H1 (cell line): ENCODE measurements at regions not wholly inside any gene's neighbourhood (a gene's known extent, or its start where the extent isn't known, plus 50 kb on each side); places are given as distances from the start of the nearest gene placed in this dataset.

ENCODE experiments used
- CTCF ChIA-PET: fragments of 300-600 bp; sonication (Branson Sonifier 250); formaldehyde crosslinking; loops from one replicate; lab custom pipeline; 2021; ENCODE audit not compliant: partially characterized antibody; lab: Charles Lee
- POLR2A ChIA-PET: fragments of 300-600 bp; sonication (Branson Sonifier 250); formaldehyde crosslinking; loops from one replicate; lab custom pipeline; 2021; ENCODE audit warnings: inconsistent platforms; ENCODE audit not compliant: partially characterized antibody; lab: Charles Lee
- DNase-seq, 2 experiments: peaks; one replicate each; pipeline versions ENCODE4 v3.0.0 to v3.0.0-alpha.2; 2010 to 2022; ENCODE audit warnings: low spot score in 2 of 2, low read depth in 1 of 2, mixed read lengths in 1 of 2
- FAIRE-seq: peaks from 2 replicates; lab custom pipeline; 2011; peaks lifted over from hg19 to GRCh38; lab: Jason Lieb, UNC
- H2AFZ ChIP-seq: 2 replicates; pipeline ENCODE4 v1.8.1; 2012; ENCODE audit warnings: low read length, inconsistent platforms
- H2AK5ac ChIP-seq: 2 replicates; pipeline ENCODE4 v1.6.1; 2013; ENCODE audit warnings: low read depth, low read length
- H2BK120ac ChIP-seq: replicated peaks from 2 replicates; pipeline ENCODE3; 2013; ENCODE audit warnings: low read depth, low read length, inconsistent platforms
- H2BK12ac ChIP-seq: 2 replicates; pipeline ENCODE4 v1.6.1; 2013; ENCODE audit warnings: low read depth, low read length
- H2BK15ac ChIP-seq: 2 replicates; pipeline ENCODE4 v1.6.1; 2013; ENCODE audit warnings: low read length
- H2BK20ac ChIP-seq: 2 replicates; pipeline ENCODE4 v1.6.1; 2013; ENCODE audit warnings: low read length
- H2BK5ac ChIP-seq: 2 replicates; pipeline ENCODE4 v1.6.1; 2013; ENCODE audit warnings: low read depth, low read length
- H3K14ac ChIP-seq: 2 replicates; pipeline ENCODE4 v1.6.1; 2013; ENCODE audit warnings: inconsistent platforms; ENCODE audit not compliant: insufficient read length
- H3K18ac ChIP-seq: 2 replicates; pipeline ENCODE4 v1.6.1; 2013; ENCODE audit warnings: low read length; ENCODE audit errors: extremely low read depth
- H3K23ac ChIP-seq: 2 replicates; pipeline ENCODE4 v1.6.1; 2013; ENCODE audit warnings: inconsistent platforms; ENCODE audit not compliant: insufficient read length
- H3K23me2 ChIP-seq: 2 replicates; pipeline ENCODE4 v1.6.1; 2013; ENCODE audit warnings: low read depth, low read length
- H3K27ac ChIP-seq: 2 replicates; pipeline ENCODE4 v1.6.1; 2011; ENCODE audit warnings: low read depth, low read length, inconsistent platforms
- H3K27me3 ChIP-seq, 4 experiments: replicated peaks in 1 of 4; 1 replicate in 1 of 4; 2 replicates in 3 of 4; pipeline versions ENCODE4 v1.6.1 to v1.8.1; 2011 to 2013; ENCODE audit warnings: low read length in 3 of 4, mild to moderate bottlenecking in 3 of 4, inconsistent platforms in 2 of 4, mixed read lengths in 2 of 4, moderate library complexity in 1 of 4; ENCODE audit not compliant: control insufficient read depth in 3 of 4, insufficient read depth in 3 of 4; ENCODE audit errors: extremely low read depth in 1 of 4
- H3K36me3 ChIP-seq, 4 experiments: 2 replicates each; pipeline versions ENCODE4 v1.6.1 to v1.8.1; 2011 to 2013; ENCODE audit warnings: mild to moderate bottlenecking in 4 of 4, low read length in 3 of 4, moderate library complexity in 2 of 4, control low read depth in 1 of 4, inconsistent platforms in 1 of 4; ENCODE audit not compliant: insufficient read depth in 4 of 4, control insufficient read depth in 2 of 4
- H3K4ac ChIP-seq: replicated peaks from 2 replicates; pipeline ENCODE3; 2013; ENCODE audit warnings: low read length, low read depth, mixed read lengths, inconsistent platforms; ENCODE audit not compliant: insufficient read length
- H3K4me1 ChIP-seq, 4 experiments: replicated peaks in 1 of 4; 1 replicate in 1 of 4; 2 replicates in 3 of 4; pipeline versions ENCODE4 v1.6.1 to v1.8.1; 2011 to 2013; ENCODE audit warnings: low read length in 3 of 4, inconsistent platforms in 2 of 4, mixed read lengths in 1 of 4; ENCODE audit not compliant: insufficient read depth in 4 of 4, control insufficient read depth in 3 of 4
- H3K4me2 ChIP-seq, 2 experiments: 2 replicates each; pipeline versions ENCODE4 v1.6.1 to v1.8.1; 2011 to 2013; ENCODE audit warnings: low read depth in 2 of 2, low read length in 2 of 2, control low read depth in 1 of 2, inconsistent platforms in 1 of 2, mild to moderate bottlenecking in 1 of 2; ENCODE audit not compliant: insufficient read depth in 1 of 2
- H3K4me3 ChIP-seq, 4 experiments: fragments of 200-600, 300-600 bp in 1 of 4; sonication (generic), shearing (Covaris generic), sonication (Bioruptor Twin) in 1 of 4; 2 replicates each; pipeline versions ENCODE4 v1.5.1 to v1.8.1; 2011 to 2016; ENCODE audit warnings: low read length in 4 of 4, low read depth in 3 of 4, control low read depth in 2 of 4, inconsistent platforms in 2 of 4, mild to moderate bottlenecking in 2 of 4, mixed read lengths in 1 of 4, moderate library complexity in 1 of 4; ENCODE audit not compliant: insufficient read depth in 2 of 4; ENCODE audit errors: extremely low read depth in 1 of 4
- H3K56ac ChIP-seq: replicated peaks from 2 replicates; pipeline ENCODE3; 2013; ENCODE audit warnings: low read depth, mild to moderate bottlenecking, mixed read lengths, low read length, inconsistent platforms; ENCODE audit not compliant: insufficient read length
- H3K79me1 ChIP-seq: 2 replicates; pipeline ENCODE4 v1.6.1; 2013; ENCODE audit warnings: low read depth, low read length, control low read depth
- H3K79me2 ChIP-seq, 2 experiments: 2 replicates each; pipeline versions ENCODE4 v1.6.1 to v1.8.1; 2012 to 2013; ENCODE audit warnings: low read length in 2 of 2, mild to moderate bottlenecking in 2 of 2, inconsistent platforms in 1 of 2; ENCODE audit not compliant: insufficient read depth in 2 of 2, control insufficient read depth in 1 of 2
- H3K9ac ChIP-seq, 4 experiments: replicated peaks in 1 of 4; 1 replicate in 1 of 4; 2 replicates in 3 of 4; pipeline versions ENCODE4 v1.6.1 to v1.8.1; 2011 to 2013; ENCODE audit warnings: low read depth in 3 of 4, low read length in 3 of 4, control low read depth in 2 of 4, mild to moderate bottlenecking in 2 of 4, moderate library complexity in 2 of 4, inconsistent platforms in 1 of 4; ENCODE audit errors: extremely low read depth in 1 of 4
- H3K9me3 ChIP-seq, 2 experiments: 2 replicates each; pipeline versions ENCODE4 v1.6.1 to v1.8.1; 2012 to 2013; ENCODE audit warnings: mild to moderate bottlenecking in 2 of 2, moderate library complexity in 2 of 2, control low read depth in 1 of 2, inconsistent platforms in 1 of 2, low read depth in 1 of 2, low read length in 1 of 2, mixed read lengths in 1 of 2; ENCODE audit not compliant: insufficient read depth in 2 of 2
- H4K20me1 ChIP-seq, 2 experiments: replicated peaks in 1 of 2; 2 replicates each; pipeline versions ENCODE3 to v1.8.1; 2011 to 2013; ENCODE audit warnings: inconsistent platforms in 2 of 2, low read length in 2 of 2, mild to moderate bottlenecking in 1 of 2; ENCODE audit not compliant: insufficient read depth in 2 of 2, control insufficient read depth in 1 of 2
- H4K5ac ChIP-seq: 2 replicates; pipeline ENCODE4 v1.6.1; 2013; ENCODE audit warnings: low read length, low read depth, mixed read lengths, inconsistent platforms; ENCODE audit not compliant: insufficient read length
- H4K8ac ChIP-seq: 2 replicates; pipeline ENCODE4 v1.8.0; 2013; ENCODE audit warnings: mild to moderate bottlenecking, moderate library complexity, low read length, inconsistent platforms; ENCODE audit not compliant: insufficient read depth; ENCODE audit errors: extremely low read depth
- H4K91ac ChIP-seq: replicated peaks from 2 replicates; pipeline ENCODE3; 2013; ENCODE audit warnings: low read length, mixed read lengths, inconsistent platforms; ENCODE audit not compliant: insufficient read length
- SIX5 ChIP-seq: IDR thresholded peaks from 2 replicates; pipeline ENCODE4 v1.6.1; 2011; ENCODE audit warnings: mild to moderate bottlenecking, low read depth, low read length
- WGBS, 2 experiments: shearing (Covaris generic) in 1 of 2; methylation state at CpG; one replicate each; pipeline versions ENCODE4 v1.1.6 to v1.1.7; 2013 to 2015; ENCODE audit warnings: low lambda C conversion rate in 2 of 2, mixed read lengths in 2 of 2, inconsistent platforms in 1 of 2, low coverage in 1 of 2, missing lambda C conversion rate in 1 of 2; ENCODE audit not compliant: insufficient replicate concordance in 2 of 2, insufficient coverage in 1 of 2, insufficient read length in 1 of 2; ENCODE audit errors: extremely low coverage in 1 of 2, missing lambda C conversion rate in 1 of 2; 5-methylcytosine and 5-hydroxymethylcytosine counted together

DNA sequence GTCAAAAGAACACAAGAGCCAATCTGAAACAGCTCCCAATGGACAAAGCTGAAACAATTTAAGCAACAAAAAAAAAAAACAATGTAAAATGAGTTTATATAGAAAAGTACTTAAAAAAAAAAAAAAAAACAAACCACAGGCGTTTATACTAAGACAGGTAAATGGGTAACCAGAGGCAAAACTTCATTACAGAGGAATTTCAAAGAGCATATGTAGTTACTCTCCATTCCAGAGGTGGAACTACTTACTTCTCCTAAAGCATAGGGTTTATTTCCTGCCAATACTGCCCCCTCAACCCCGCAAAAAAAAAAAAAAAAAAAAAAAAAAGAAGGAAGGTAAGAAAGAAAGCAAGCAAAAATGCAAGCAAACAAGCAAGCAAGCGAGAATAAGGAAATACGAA lies 132.9 kb downstream of the LIG4 start:
- CTCF ChIA-PET, result interaction anchor here (0.7 kb wide), 1 partner anchor 73 kb away, joined by 3 read pairs; no protein-coding TSS in a partner anchor
- H3K4me1 ChIP-seq, result peaks cover 0 to 3% (median 0%) of the 10 kb centered on the region in 4 experiments; a peak in 2 of 7 replicates
- H3K23me2 ChIP-seq, result no peaks in the 10 kb centered on the region
- H2BK20ac ChIP-seq, result no peak overlapping the region
- H3K79me1 ChIP-seq, result no peaks in the 10 kb centered on the region
- H3K4ac ChIP-seq, result no peak overlapping the region
- no peak overlapping the region for H2BK15ac ChIP-seq
- H2BK12ac ChIP-seq, result no peak overlapping the region
- H3K14ac ChIP-seq, result no peak overlapping the region
- H4K5ac ChIP-seq, result no peak overlapping the region
- H2BK5ac ChIP-seq, result no peak overlapping the region
- no peak overlapping the region for H4K91ac ChIP-seq
- H3K4me3 ChIP-seq, result no peak overlapping the region
- no peaks in the 10 kb centered on the region for H4K20me1 ChIP-seq
- no peak overlapping the region for H2AFZ ChIP-seq
- POLR2A ChIA-PET, result no interaction called here
- H4K8ac ChIP-seq, result no peak overlapping the region
- no peaks in the 10 kb centered on the region for H3K79me2 ChIP-seq
- no peak for DNase-seq
- no peak overlapping the region for H3K18ac ChIP-seq
- no peak overlapping the region for H3K4me2 ChIP-seq
- no peak overlapping the region for H2AK5ac ChIP-seq
- no peak overlapping the region for H3K23ac ChIP-seq
- whole genome bisulfite sequencing, 2 experiments, result 80% methylated on average over 2 of the region's 4 CpGs; no CpG with 5 or more reads in 1 of the 2 experiments
- FAIRE-seq, result no peak
- H3K9me3 ChIP-seq, result peaks cover 0 to 4% of the 10 kb centered on the region in 2 experiments; a peak in 1 of 4 replicates
- H2BK120ac ChIP-seq, result no peak overlapping the region
- no peak for TF ChIP-seq SIX5
- no peak overlapping the region for H3K27ac ChIP-seq
- no peaks in the 10 kb centered on the region for H3K27me3 ChIP-seq
- no peak overlapping the region for H3K56ac ChIP-seq
- no peaks in the 10 kb centered on the region for H3K36me3 ChIP-seq
- H3K9ac ChIP-seq, result no peak overlapping the region
